H1 (cell line): ENCODE measurements at regions not wholly inside any gene's neighbourhood (a gene's known extent, or its start where the extent isn't known, plus 50 kb on each side); places are given as distances from the start of the nearest gene placed in this dataset.
"Not testable (repeated sequence)": the region's sequence is repeated elsewhere in the genome, so short reads cannot be mapped to it uniquely, and the experiment has no call there.

ENCODE experiments used
- POLR2AphosphoS5 ChIP-seq: IDR thresholded peaks from 2 replicates; pipeline ENCODE4 v1.6.1; 2011; ENCODE audit warnings: low read depth, low read length
- YY1 ChIP-seq: IDR thresholded peaks from 2 replicates; pipeline ENCODE4 v1.6.1; 2011; ENCODE audit warnings: low read depth, mild to moderate bottlenecking, low read length
- TF ChIP-seq, protein P1 (sequence below), 3 experiments: IDR thresholded peaks; 1 replicate in 2 of 3; 2 replicates in 1 of 3; pipeline versions ENCODE4 v1.5.1 to v1.6.1; 2011; ENCODE audit warnings: low read length in 3 of 3, mild to moderate bottlenecking in 3 of 3, inconsistent platforms in 2 of 3, low read depth in 1 of 3, moderate library complexity in 1 of 3; ENCODE audit not compliant: insufficient read depth in 1 of 3; ENCODE audit errors: control extremely low read depth in 1 of 3

DNA sequence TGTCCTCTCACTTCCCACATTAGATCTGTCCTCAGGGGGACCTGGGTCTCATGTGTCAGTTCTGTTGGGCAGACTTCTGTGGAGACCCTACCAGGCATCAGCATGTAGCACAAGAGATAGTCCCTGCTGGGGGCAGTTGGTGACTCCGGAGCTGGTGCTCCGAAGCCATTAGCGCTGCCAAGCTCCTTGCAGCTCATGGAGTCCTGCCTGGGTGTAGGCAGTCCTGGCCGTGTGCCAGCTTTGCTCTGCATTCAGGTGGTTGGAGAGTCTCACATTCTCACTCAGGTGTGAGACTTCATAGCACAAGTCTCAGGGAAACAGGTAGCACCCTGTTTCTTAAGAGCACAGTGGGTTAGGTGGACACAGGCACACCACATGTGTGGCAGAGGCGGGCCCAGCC, 202.3 kb downstream of the LIPI start:
- TF ChIP-seq, protein P1, sequence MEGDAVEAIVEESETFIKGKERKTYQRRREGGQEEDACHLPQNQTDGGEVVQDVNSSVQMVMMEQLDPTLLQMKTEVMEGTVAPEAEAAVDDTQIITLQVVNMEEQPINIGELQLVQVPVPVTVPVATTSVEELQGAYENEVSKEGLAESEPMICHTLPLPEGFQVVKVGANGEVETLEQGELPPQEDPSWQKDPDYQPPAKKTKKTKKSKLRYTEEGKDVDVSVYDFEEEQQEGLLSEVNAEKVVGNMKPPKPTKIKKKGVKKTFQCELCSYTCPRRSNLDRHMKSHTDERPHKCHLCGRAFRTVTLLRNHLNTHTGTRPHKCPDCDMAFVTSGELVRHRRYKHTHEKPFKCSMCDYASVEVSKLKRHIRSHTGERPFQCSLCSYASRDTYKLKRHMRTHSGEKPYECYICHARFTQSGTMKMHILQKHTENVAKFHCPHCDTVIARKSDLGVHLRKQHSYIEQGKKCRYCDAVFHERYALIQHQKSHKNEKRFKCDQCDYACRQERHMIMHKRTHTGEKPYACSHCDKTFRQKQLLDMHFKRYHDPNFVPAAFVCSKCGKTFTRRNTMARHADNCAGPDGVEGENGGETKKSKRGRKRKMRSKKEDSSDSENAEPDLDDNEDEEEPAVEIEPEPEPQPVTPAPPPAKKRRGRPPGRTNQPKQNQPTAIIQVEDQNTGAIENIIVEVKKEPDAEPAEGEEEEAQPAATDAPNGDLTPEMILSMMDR (IDR thresholded peaks at IDR 0.05; ENCODE audit: control extremely low read depth in 1 of 3, insufficient read depth in 1 of 3, low read depth in 1 of 3, low read length in 3 of 3), result not testable (repeated sequence)
- TF ChIP-seq POLR2AphosphoS5, YY1: not testable (repeated sequence)
